HG02970 (cell line): ENCODE measurements at regions not wholly inside any gene's neighbourhood (a gene's known extent, or its start where the extent isn't known, plus 50 kb on each side); places are given as distances from the start of the nearest gene placed in this dataset.

Source experiments
- ATAC-seq: cut with Tn5 transposase; IDR thresholded peaks from one replicate; pipeline ENCODE4 v1.9.1; 2021; ENCODE audit warnings: mild to moderate bottlenecking, moderate library complexity, moderate number of reproducible peaks; ENCODE audit not compliant: unreplicated experiment, low FRiP score

DNA sequence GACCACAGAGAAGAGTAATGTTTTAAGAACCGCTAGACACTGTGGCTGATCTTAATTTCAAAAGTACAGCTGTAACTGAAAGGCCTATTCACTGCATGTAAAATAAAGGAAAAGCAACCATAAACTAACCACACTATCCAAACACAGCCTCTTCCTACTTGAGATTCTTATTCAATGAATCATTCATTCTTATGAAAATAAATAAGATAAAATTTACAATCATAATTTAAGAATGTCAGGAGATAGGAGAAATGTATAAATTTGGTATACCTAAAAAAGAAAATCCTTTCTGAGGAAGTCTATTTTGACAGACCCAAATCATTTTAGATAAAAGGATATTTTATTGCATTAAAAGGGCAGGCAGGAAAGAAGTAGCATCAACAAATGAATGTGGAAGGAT lies 533.5 kb upstream of the ZNF385D start:
- no peak for ATAC-seq

DNA sequence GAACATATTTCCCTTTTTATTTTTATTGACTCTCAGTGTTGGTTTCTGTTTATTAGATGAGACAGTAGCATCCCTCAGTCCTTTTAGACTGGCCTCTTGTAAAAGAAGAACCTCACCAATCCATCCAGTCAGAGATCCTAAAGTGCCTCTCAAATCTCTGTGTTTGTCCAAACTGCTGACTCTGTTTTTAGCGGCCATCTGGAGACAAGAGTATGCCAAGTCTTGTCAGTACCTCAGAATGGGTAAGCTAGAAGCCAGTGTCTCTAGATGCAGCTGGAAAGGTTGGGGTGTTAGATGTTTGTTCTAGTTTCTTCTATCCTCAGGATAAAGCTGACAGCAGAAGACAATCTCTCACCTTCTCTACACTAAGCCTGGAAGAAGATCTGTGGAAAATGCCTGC lies 537.7 kb upstream of the ZNF385D start:
- no peak for ATAC-seq

DNA sequence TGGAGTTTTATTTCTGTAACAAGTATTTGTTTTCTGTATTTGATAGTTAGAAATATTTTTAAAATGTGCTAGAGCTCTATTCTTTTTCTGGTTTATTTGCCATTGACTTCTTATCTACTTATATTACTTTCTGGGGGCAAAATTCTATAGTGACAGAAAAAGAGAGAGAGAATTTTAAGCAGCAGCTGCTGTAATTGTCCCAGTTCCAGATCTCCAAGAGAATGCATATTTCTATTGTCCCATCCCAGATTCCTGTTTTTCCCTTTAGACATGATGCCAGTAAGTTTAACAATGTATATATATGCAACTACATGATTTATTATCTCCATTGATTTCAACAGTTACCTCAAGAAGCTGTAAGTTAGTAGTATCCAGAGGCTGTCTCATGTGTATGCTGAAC lies 541.7 kb upstream of the ZNF385D start:
- ATAC-seq = no peak

DNA sequence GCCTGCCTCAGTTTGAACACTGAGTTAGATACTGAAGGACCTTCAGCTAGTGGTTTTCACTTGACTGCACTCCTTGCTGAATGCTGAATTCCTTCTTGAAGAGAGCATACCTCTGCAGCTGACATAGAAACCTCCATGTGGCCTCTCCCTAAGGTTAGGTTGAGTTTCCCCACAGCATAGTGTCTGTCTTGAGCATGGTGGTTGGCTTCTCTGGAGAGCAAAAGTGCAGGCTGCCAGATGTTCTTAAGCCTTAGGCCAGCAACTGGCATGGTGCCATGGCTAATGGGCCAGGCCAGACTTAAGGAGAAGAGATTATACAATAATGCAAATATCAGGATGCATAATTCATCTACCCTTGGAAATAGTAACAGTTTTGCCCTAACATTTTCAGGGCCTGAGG lies 545.6 kb upstream of the ZNF385D start:
- no peak for ATAC-seq

DNA sequence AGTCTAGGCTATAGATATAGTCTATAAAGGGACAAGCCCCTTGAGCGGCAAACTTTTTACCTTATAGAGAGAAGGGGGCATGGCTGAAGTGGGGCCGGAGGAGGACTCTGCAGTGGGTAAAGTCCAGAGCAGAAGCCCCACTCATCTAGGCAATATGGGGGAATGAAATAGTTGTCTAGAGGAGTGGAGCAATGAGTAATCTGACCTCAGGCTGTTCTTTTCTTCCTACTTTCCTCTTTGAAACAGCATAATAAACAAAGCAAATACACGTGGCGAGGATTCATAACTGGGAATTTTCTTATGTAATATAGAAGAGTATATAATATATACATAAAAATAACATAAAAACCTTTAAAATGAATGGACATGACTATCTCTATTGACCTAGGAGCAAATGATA lies 546.4 kb upstream of the ZNF385D start:
- ATAC-seq = no peak

DNA sequence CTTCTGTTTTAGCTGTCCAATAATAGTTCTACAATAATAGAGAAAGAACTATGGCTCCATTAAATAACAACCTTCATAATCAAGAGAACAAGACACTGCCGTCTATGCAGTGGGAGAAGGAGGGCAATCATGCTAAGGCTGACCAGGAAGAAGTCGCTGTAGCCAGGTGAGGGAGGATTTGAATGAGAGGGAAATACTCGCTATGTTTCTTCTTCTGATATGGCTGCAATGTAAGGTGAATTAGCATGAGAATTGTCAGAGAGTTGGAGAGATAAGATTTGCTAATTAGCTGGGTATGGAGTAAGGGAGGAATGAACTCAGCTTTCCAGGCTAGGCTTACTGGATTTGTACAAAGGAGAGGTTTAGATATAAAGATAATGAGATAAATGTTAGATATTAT lies 555.4 kb upstream of the ZNF385D start:
- ATAC-seq = no peak

DNA sequence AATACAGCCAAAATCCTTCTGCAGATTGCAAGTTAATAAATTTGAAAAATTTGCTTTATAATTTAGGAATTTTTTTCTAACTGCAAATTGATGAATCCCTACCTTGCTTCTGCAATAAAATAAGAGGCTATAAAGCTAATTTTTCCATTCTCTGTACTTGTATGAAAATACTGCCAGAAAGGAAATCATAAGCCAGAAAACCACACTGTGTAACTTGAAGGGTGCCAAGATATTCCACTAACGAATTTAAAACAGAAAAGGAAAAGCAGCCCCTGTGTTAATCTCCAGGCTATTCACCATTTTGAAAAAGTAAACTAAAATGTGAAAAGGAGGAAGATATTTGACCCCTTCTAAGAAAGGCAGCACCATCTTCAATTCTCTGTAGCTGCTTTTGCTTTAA lies 557.9 kb upstream of the ZNF385D start:
- ATAC-seq = no peak

DNA sequence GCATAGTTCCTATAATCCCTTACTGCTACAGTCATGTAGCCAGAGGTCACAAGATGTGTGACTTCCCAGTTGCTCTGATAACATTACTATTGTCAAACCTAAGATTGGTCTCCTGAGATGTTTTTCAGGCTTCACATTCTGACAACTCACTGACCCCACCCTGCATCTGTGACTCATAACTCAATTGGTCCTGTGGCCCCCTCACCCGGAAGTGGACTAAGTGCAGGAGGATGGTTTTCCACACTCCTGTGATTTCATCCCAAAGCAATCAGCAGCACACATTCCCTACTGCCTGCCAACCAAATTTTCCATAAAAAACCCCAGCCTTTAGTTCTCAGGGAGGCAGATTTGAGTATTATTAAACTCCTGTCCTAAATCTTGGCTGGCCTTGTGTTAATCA lies 564.9 kb upstream of the ZNF385D start:
- ATAC-seq = no peak

DNA sequence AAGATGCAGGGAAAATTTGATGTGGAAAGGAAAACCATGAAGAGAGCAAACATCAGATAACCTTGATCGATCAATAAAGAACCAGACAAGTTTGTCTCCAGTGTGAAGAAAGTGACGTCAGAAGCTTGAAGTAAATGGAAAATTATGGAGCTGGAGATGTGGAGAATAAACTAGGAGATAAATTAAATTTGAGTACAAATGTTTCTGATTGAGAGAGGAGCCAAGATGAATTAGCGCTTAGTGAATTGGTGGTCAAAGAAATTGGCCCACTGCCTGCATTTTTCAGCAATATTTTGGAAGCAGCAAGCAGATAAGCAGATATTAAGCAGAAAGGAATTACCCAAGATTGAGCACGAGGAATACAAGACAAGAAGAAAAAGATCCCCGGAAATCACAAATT lies 567.3 kb upstream of the ZNF385D start:
- ATAC-seq = no peak

DNA sequence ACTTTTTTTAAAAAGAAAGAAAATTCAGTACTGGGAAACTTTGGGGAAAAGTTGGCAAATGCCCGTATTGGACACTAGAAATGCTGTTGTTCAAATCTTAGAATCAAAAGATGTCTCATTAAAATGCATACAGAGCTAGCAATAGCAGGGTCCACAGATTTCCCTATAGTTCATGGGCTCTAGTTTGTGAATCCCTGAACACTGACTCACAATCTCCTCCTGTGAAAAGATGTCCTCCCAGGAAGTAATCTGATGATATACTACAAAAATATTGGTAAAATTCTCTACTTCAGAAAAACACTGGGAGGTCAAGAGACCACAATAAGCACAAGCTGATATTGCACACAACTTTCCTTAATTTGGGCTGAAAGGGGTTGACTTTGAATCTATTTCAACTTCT lies 568.4 kb upstream of the ZNF385D start:
- ATAC-seq = no peak

DNA sequence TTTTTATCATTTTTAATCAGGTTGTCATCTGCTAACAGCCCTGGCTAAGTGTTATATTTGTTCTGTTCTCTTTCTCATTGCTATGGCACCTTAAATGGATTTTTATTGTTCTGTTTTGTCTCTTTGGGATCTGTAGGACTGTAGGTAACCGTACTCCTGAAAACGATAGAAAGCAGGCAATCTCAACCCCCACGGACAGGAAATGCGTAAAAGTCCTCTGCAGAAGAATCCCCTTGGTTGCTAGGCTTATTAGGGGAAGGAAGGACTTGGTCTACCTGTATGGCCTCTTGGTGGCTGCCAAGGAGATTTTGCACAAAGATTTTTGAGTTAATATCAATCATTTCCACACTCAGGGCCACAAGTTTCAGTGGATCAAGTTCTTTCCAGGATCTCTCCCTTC lies 571.9 kb upstream of the ZNF385D start:
- no peak for ATAC-seq

DNA sequence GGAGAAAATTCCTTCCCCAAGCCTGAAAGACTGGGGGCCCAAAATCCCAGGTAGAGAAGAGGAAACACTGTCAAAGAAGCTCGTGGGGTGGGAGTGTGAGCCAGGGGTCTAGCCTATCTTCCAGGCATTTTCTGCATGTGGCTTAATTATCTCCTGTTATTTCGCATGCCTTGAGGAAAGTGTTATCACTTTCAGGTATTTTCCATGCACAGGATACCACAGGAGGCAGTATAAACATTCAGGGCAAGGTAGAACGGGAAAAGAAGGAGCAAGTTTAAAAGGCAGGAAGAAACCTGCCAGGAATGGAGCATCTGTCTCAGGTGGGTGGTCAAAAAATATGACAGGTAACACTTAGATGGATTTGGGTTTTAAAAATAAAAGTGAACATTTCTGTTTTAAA lies 575.3 kb upstream of the ZNF385D start:
- ATAC-seq = no peak

DNA sequence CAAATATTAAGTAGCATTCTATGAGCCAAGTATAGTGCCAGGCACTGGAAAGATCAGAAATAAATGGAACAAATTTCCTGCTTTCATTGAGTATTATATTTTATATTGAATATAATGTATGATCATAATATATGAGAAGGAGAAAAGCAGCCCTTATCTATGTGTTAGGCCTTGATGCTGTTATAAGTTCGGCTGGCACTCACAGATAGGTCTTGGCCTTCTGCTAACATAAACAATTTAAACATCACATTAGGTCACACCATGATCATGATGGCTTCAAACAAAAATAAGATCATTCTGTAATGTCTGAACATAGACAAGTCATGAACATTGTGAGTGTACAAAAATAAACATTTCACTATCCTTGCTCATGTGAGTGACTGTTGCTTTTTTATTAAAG lies 584.0 kb upstream of the ZNF385D start:
- ATAC-seq = no peak

DNA sequence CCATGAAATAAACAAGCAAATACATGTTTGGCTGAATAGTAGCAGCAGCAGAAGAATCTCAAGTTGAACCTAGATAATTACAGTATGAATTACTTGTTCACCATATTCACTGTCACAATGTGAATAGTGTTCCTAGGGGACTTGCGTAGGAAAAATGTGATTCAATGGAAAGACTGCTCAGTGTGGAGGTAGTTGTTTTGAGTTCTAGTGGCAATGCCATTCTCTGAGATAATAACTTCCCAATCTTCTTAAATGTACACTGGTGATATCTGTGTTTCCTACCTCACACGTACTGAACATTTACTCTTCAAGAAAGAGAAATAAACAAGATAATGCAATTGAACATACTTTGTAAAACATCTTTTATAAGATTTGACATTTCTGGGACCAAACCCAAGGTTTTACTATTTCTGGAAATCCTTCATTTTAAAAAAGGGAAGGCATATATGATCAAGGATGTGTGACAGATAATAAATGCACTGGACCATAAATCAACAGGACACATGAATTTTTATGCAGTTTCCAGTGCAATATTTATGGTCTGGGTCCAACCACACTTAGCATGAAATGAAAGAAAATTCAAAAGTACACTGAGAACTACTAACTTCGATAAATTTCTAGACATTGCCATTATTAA lies 598.3 kb upstream of the ZNF385D start:
- no peak for ATAC-seq

DNA sequence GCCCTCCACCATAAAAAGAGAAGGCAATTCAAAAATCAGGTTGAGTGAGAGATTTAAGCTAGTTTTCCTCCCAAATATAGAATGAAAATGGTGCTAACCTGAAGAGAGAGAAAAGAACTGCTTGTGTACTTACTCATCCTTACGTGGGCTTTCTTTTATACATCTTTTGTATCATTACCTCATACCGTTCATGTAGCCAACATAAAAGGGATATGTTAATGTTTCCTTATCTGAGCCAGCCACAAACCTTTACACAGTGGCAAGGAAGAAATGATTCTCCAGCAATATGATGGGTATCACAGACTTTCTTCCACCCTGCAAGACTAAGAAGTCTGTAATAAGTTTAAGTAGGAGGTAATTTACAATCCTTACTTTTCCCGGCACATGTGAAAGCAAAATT lies 600.8 kb upstream of the ZNF385D start:
- no peak for ATAC-seq

DNA sequence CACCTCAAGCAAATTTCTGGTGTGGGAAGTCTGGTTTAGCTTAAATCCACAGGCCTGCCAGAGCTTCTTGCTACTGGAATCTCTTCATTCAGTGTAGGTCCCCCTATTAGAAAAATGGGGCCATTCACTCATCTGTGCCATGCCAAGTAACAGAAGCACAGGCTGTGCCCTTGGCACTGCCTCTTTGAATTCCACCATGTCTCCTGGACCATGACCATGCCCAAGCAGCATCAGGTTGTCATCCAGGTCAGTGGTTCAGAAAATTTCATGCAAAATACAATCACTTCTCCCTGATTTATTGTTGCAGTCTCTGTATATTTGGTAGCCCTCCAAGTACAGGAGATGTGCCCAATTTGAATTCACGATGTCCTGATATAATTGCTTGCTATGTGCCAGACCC lies 602.1 kb upstream of the ZNF385D start:
- no peak for ATAC-seq

DNA sequence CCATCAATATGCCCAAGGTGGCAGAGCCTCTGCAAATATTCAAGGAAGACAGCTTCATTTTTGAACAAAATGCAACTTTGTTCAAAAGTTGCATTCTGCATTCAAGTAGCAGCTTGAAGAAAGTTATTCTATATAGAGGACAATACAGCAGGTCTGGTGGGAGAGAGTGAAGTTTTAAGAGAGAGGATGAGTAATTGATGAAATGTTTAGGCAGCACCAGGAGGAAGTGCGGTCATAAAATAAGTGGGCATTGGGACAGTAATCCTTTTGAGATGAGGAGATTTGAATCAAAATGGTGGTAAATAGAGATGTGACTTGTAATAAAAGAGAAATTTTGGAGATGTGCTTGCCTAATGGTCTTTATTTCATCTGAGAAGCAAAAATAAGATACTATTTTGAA lies 607.3 kb upstream of the ZNF385D start:
- ATAC-seq = no peak

DNA sequence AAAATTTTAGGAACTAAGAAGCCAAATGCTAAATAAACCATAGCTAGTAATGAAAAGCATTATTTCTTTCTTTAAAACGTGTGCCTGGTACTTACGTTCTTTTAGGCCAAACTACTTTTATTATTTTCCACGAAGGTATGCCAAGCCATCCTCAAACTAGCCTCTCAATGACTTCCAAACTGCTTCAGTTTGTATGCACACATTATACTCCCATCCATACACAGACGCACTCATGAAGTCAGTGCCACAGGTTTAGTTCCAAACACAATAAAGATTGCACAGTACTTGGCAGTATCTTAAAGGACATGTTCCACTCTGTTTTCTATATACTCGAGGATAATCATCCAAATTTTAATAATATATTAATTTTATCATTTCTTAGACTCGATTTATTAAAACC lies 609.2 kb upstream of the ZNF385D start:
- ATAC-seq = no peak

DNA sequence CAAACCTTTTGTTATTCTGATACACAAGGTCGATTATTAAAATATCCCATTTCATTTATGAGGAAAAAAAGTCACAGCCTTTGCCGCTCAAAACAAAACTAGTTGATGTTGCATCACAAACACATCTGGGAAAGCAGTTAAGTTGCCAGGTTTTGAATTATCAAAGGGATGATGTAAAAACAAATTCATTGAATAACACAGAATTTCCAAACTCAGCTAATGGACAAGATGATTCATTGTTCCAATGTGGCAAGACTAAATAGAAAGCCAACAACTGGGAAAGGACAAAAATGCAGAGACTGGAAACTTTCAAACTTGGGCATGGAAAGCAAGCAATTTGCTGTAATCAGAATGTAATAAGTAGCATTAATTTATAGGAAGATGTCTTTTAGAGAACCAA lies 610.0 kb upstream of the ZNF385D start:
- no peak for ATAC-seq

DNA sequence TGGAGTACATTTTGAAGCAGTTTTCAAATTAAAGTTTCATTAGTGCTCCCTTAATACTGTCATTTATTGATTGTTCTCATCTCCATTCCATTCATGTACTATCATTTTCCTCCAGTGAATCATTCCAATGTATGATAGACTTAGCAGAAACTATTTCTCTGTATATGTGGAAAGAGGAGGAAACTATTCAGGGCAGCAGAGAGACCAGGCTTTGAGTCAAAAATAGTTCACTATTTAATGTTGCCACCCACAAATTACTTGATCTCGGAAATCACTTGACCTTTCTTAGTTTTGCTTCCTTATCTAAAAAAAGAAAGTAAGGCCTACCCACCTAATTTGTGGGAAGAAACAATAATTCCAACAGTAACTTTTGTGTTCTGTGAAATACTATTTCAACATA lies 610.5 kb upstream of the ZNF385D start:
- no peak for ATAC-seq

DNA sequence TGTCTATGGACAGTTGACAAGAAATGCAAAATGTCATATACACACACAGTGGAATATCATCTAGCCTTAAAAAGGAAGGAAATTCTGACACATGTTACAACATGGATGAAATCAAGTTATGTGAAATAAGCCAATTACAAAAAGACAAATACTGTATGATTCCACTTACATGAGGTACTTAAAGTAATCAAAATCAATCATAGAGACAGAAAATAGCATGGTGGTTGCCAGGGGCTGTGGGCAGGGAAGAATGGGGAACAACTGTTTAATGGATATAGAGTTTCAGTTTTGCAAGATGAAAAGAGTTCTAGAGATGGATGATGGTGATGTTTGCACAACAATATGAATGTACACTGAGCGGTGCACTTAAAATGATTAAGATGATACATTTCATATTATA lies 613.8 kb upstream of the ZNF385D start:
- no peak for ATAC-seq

DNA sequence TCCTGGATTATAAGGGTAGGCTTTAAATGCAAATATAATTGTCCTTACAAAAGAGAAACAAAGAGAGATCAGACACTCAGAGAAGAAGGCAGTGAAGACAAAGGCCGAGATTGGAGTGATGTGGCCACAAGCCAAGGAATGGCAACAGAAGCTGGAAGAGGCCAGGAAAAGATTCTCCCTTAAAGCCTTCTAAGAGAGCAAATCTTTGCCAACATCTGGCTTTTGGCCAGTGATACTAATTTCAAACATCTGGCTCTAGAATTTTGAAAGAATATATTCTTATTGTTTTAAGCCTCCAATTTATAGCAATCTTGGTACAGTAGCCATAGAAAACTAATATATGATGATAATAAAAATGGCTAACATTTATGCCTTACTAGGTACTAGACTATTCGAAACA lies 615.8 kb upstream of the ZNF385D start:
- ATAC-seq = no peak

DNA sequence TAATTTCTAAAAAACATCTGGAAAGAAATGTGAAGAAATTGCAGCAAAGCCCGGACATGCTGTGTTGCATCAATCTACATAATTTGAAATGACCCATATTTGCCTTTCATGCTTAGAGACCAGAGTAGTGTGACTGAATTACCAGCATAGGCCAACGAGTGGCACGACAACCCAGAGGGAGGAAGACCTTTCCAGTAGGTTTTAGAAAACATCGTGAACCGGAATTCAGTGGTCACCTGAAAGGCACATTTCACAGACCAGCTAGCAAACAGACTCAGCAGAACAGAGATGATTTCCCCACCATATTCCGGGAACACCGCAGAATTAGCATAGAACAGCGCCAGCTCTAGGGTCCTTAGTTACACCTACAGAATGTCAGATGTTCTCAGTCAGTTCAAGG lies 620.0 kb upstream of the ZNF385D start:
- ATAC-seq = no peak
